Activated T-cell treated with anti-CD3 and anti-CD28 coated beads, Interleukin-2, amount 50 U/mL, for 72 hours (primary cell): ENCODE measurements at regions not wholly inside any gene's neighbourhood (a gene's known extent, or its start where the extent isn't known, plus 50 kb on each side); places are given as distances from the start of the nearest gene placed in this dataset.

Source experiments
- ATAC-seq, 2 donors: fragments of 150-1000 bp; cut with Tn5 transposase; replicated peaks in 1 of 2; 2 replicates each; pipeline ENCODE4 v1.10.0; 2021; ENCODE audit warnings: moderate library complexity in 2 of 2, mild to moderate bottlenecking in 1 of 2
- DNase-seq, 2 donors: peaks; one replicate each; pipeline ENCODE4 v3.0.0; 2021 to 2022; ENCODE audit warnings: mixed read lengths in 1 of 2
- H3K27ac Mint-ChIP-seq: one replicate; pipeline ENCODE4 v1.8.0; 2022; ENCODE audit warnings: mild to moderate bottlenecking, moderate library complexity, mixed read lengths
- H3K27me3 Mint-ChIP-seq: one replicate; pipeline ENCODE4 v1.8.0; 2022; ENCODE audit warnings: low read depth, mixed read lengths
- H3K36me3 Mint-ChIP-seq, 2 donors: one replicate each; pipeline ENCODE4 v1.8.0; 2022; ENCODE audit warnings: mixed read lengths in 2 of 2, mild to moderate bottlenecking in 1 of 2; ENCODE audit not compliant: insufficient read depth in 2 of 2
- H3K4me1 Mint-ChIP-seq: one replicate; pipeline ENCODE4 v1.8.0; 2022; ENCODE audit warnings: low read depth, mixed read lengths
- H3K4me3 Mint-ChIP-seq, 2 donors: one replicate each; pipeline ENCODE4 v1.8.0; 2022; ENCODE audit warnings: mild to moderate bottlenecking in 2 of 2, mixed read lengths in 2 of 2, moderate library complexity in 2 of 2
- H3K9me3 Mint-ChIP-seq, 2 donors: one replicate each; pipeline ENCODE4 v1.8.0; 2022; ENCODE audit warnings: mixed read lengths in 2 of 2

DNA sequence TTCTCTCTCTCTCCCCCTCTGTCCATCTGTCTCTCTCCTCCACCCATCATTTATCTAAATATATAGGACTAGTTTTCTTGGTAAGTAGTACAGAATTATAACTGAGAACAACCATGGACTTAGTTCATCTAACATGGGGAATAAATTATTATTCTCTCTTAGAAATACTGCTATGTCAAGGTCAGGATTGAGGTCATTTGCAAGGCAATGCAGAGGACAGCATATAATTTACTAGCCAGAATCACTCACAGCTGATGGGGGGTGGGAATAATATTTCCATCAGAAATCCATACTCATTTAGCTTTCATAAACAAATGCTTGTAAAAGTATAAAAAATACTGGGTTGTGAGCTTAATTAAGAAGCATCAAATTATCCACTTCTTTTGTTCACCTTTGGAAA, 553.9 kb upstream of the POU3F2 start:
- H3K4me3 Mint-ChIP-seq = no peak overlapping the region
- no peaks in the 10 kb centered on the region for H3K36me3 Mint-ChIP-seq
- H3K4me1 Mint-ChIP-seq = no peaks in the 10 kb centered on the region
- no peak overlapping the region for H3K27ac Mint-ChIP-seq
- DNase-seq = no peak
- H3K9me3 Mint-ChIP-seq = no peaks in the 10 kb centered on the region
- no peaks in the 10 kb centered on the region for H3K27me3 Mint-ChIP-seq
- no peak for ATAC-seq

DNA sequence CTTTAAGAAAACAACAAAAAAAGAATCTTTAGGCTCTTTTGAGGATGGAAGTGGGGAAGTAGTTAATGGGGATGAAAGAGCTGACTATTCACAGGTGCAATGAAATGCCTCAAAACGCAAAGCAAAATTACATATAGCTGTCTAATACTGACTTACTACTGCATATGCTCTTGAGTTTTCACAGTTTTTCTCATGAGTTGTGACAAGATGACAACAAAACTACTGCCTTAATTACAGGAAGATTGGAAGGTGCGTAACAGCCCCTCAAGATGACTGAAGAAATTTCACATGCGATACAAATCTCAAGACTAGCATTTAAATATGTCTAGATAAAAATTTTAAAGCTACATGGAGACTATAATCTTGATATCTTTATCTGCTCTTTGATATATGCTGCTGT, 547.8 kb upstream of the POU3F2 start:
- ATAC-seq = no peak
- Mint-ChIP-seq H3K27ac (no peak overlapping the region), H3K27me3 (no peaks in the 10 kb centered on the region), H3K4me3 (no peak overlapping the region), H3K36me3 (no peaks in the 10 kb centered on the region), H3K4me1 (no peaks in the 10 kb centered on the region), H3K9me3 (peaks cover 0 to 2% of the 10 kb centered on the region in 2 donors)
- DNase-seq = no peak

DNA sequence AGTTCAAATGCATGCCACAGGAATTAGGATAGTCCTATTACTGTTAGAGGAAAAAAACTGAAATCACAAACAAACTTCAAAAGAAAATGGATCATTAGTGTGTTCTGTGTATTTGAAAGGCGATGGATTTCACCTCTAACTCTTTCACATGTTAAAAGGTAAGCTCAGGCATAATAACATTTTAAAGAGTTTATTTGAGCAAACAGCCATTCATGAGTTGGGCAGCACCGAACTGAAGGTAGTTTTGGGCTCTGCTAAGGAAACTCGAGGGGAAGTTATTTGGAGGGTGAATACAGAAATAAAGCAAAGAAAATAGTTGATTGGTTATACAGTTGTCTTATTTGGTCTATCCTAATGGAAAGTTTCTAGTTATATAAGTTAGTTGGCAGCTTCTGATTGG, 546.5 kb upstream of the POU3F2 start:
- ATAC-seq = no peak
- H3K27me3 Mint-ChIP-seq = no peaks in the 10 kb centered on the region
- no peak overlapping the region for H3K4me3 Mint-ChIP-seq

DNA sequence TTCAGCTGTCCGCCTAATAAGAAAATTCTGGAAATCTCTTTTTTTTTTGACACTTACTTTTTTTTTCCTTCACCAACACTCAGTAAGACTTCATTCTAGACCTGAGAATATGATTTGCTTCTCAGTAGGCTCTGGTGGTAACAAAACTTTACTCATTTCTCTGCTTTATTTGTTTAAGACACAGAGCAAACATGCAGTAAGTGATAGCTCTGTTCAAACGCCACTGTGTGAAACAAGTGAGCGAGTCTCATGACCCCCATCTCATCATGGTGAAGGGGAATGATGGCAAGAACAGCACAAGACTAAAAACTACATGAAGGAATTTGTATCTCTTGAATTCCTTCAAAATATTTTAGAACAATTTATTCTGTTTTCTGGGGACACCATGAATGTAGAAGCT, 541.6 kb upstream of the POU3F2 start:
- H3K36me3 Mint-ChIP-seq = no peaks in the 10 kb centered on the region
- H3K27ac Mint-ChIP-seq = no peak overlapping the region
- H3K4me3 Mint-ChIP-seq = no peak overlapping the region
- no peaks in the 10 kb centered on the region for H3K27me3 Mint-ChIP-seq
- H3K4me1 Mint-ChIP-seq = no peaks in the 10 kb centered on the region
- no peak for DNase-seq
- ATAC-seq = no peak
- H3K9me3 Mint-ChIP-seq = no peaks in the 10 kb centered on the region

More for the DNA sequence above, 546.5 kb upstream of the POU3F2 start:
- Mint-ChIP-seq H3K36me3 (no peaks in the 10 kb centered on the region), H3K4me1 (no peaks in the 10 kb centered on the region), H3K27ac (no peak overlapping the region), H3K9me3 (peaks cover 0 to 2% of the 10 kb centered on the region in 2 donors)
- no peak for DNase-seq

DNA sequence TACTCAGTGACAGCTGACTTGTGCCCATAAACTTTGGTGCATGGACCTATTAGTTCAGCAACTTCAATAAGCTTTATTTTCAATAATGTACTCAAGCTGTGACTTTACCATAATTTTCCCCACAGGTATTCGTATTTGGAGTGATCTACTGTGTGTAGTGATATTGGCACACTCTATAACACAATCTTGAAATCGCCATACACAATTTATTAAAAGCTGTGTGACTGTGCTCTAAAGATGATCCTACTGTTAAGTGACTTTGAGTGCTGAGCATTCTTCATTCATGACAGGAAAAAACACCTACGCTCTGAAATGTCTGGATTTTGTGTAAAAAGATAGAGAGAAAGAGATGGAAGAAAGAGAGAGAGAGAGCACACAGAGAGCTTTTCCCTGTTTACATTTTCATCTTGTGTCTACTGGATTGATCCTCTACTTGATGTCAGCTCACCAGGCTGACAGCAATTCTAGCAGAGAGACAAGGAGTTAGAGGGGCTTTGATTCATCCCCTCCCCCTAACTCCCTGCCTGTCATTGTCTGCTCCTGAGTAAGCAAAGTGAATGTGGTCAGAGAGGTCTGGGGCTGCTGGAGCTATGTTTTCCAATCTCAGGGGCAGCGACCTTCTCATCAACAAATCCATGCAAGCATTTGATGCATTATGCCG, 538.7 kb upstream of the POU3F2 start:
- Mint-ChIP-seq H3K27ac (no peak overlapping the region), H3K9me3 (peaks cover 0 to 1% of the 10 kb centered on the region in 2 donors), H3K4me3 (no peak overlapping the region), H3K27me3 (no peaks in the 10 kb centered on the region), H3K36me3 (no peaks in the 10 kb centered on the region), H3K4me1 (no peaks in the 10 kb centered on the region)
- DNase-seq = no peak
- ATAC-seq = no peak

DNA sequence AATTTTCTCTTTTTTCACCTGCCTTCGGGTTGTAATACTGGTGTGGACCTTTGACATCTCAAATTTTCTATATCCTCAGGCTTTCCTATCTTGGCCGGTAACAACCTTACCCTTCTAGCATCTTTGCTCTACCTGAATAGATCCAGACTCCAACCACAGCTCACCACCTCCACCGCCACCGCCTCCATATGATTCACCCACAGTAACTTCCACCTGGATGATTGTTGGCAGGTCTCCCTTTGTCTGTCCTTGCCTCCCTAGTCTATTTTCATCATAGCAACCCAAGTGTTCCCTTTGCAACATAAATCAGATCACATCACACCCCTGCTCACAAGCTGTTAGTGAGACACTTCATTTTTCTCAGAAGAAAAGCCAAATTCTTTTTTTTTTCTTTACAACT, 525.8 kb upstream of the POU3F2 start:
- no peak overlapping the region for H3K4me3 Mint-ChIP-seq
- no peak overlapping the region for H3K27ac Mint-ChIP-seq

DNA sequence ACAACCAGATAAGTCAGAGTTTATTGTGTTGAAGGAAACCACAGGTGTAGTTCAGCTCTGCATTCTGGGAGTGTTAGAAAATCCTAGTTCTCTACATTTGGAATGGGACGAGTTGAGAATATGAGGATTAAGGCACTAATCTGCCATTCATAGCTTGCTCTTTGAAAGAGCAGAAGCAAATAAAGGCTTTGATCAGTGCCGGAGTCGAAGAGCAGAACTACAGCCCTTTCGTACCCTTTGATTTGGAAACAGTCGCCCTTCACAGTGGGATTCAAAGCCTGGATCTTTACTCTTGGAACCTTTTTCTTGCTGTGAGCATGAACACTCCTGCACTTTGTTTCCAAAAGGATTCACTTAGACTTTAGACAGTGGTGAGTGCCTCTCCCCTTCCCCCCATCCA, 523.9 kb upstream of the POU3F2 start:
- peaks cover 0 to 5% of the 10 kb centered on the region in 2 donors for H3K9me3 Mint-ChIP-seq
- no peaks in the 10 kb centered on the region for H3K36me3 Mint-ChIP-seq
- DNase-seq (no peak), ATAC-seq (no peak)
- H3K27ac Mint-ChIP-seq = no peak overlapping the region
- H3K27me3 Mint-ChIP-seq = no peaks in the 10 kb centered on the region
- H3K4me3 Mint-ChIP-seq = no peak overlapping the region
- H3K4me1 Mint-ChIP-seq = no peaks in the 10 kb centered on the region

More for the DNA sequence above, 525.8 kb upstream of the POU3F2 start:
- no peak for DNase-seq
- Mint-ChIP-seq H3K4me1 (no peaks in the 10 kb centered on the region), H3K36me3 (no peaks in the 10 kb centered on the region), H3K27me3 (no peaks in the 10 kb centered on the region), H3K9me3 (peaks cover 2 to 7% of the 10 kb centered on the region in 2 donors)
- ATAC-seq = no peak

DNA sequence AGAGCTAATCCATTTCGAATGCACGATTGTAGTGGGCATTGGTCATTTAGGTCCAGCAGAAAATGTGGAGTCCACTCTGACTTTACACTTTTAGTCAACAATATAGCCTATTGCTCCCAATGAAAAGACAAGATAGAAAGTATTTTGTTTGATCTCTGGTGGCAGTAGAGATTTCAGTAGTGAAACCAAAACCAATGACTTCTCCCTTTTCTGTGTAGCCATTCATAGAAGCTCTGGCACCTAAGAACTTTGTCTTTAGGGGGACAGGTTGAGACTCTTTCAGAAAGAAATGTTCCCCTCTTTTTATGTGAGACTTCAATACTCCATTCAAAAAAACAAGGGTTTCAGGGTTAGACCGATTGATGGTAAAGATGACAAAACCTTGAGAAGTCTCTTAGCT, 510.8 kb upstream of the POU3F2 start:
- DNase-seq (no peak), ATAC-seq (no peak)
- no peaks in the 10 kb centered on the region for H3K36me3 Mint-ChIP-seq
- no peaks in the 10 kb centered on the region for H3K4me1 Mint-ChIP-seq
- H3K4me3 Mint-ChIP-seq = no peak overlapping the region
- no peak overlapping the region for H3K27ac Mint-ChIP-seq
- H3K27me3 Mint-ChIP-seq = no peaks in the 10 kb centered on the region
- peaks cover 3 to 14% of the 10 kb centered on the region in 2 donors for H3K9me3 Mint-ChIP-seq

DNA sequence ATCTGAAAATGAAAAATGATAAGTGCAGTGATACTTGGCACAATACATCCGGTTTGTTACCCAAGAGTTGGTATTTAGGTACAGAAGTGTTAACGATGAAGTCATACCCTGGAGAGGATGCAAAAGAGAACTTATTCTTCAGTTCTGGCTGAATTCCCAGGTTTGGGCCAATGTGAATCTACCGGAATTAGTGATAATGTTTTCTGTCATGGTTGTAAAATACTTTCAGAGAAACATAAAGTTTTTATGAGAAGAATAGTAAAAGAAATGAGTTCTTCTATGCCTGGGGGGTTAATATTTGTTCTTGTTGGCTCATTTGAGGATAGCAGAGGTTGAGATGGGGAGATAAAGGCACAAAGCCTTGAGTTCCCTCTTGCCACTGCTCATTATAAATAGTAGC, 509.9 kb upstream of the POU3F2 start:
- Mint-ChIP-seq H3K27me3 (no peaks in the 10 kb centered on the region), H3K27ac (no peak overlapping the region), H3K9me3 (peaks cover 3 to 14% of the 10 kb centered on the region in 2 donors), H3K36me3 (no peaks in the 10 kb centered on the region), H3K4me3 (no peak overlapping the region), H3K4me1 (no peaks in the 10 kb centered on the region)
- DNase-seq (no peak), ATAC-seq (no peak)

DNA sequence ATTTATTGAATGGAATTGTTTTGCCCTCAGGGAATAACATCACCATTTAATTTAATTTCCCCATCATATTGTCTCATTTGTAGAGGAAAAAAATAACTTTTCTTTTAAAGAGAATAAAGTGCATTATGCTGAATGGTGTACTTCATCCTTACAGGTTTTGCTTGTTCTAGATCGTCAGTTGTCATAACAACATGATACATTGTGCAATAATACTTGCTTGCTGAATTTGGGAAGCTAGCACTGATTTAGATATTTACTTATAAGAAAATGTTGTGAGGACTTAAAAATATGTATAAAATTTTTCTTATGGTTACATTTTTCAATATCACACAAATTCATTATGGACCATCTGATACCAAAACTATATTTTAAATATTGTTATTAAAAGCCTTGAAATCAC, 509.0 kb upstream of the POU3F2 start:
- H3K4me3 Mint-ChIP-seq = no peak overlapping the region
- no peaks in the 10 kb centered on the region for H3K36me3 Mint-ChIP-seq

DNA sequence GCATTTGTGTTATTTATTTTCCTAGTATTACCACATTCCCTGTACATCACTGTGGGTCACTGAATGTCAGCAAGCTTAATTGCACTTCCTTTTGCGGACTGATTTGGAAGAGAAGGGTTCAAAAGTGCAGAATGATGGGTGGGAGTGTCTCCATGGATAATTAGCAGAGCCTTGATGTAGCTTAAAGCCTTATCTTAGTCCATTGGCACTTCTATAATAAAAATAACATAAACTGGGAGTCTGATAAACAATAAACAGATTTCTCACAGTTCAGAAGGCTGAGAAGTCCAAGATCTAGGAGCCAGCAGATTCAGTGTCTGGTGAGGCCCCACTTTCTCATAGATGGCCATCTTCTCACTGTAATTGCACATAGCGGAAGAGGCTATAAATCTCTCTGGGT, 501.1 kb upstream of the POU3F2 start:
- no peak for DNase-seq
- Mint-ChIP-seq H3K27me3 (no peaks in the 10 kb centered on the region), H3K4me1 (no peaks in the 10 kb centered on the region), H3K9me3 (peaks cover 2 to 3% of the 10 kb centered on the region in 2 donors), H3K4me3 (no peak overlapping the region), H3K36me3 (no peaks in the 10 kb centered on the region), H3K27ac (no peak overlapping the region)
- no peak for ATAC-seq

More for the DNA sequence above, 509.0 kb upstream of the POU3F2 start:
- Mint-ChIP-seq H3K4me1 (no peaks in the 10 kb centered on the region), H3K9me3 (peaks cover 3 to 12% of the 10 kb centered on the region in 2 donors), H3K27me3 (no peaks in the 10 kb centered on the region), H3K27ac (no peak overlapping the region)
- ATAC-seq (no peak), DNase-seq (no peak)

DNA sequence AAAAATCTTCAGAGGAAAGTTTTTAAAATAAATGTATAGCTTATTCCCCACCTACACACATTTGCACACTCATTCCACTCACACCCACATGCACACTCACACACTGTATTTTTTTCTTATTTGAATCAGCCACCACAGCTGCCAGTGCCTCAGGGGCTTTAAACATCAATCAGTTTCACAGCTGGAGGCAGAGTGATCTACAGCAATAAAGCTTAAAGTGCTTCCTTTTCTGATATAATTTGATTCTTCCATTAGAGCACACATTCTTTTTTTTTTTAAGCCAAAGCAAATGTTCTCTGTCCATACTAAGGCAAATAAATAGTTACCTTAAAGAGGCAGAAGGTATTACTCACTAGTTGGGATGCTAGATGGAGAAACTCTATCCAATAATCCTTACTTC, 498.8 kb upstream of the POU3F2 start:
- no peaks in the 10 kb centered on the region for H3K4me1 Mint-ChIP-seq
- no peak for ATAC-seq
- no peak overlapping the region for H3K27ac Mint-ChIP-seq
- no peak for DNase-seq
- no peaks in the 10 kb centered on the region for H3K27me3 Mint-ChIP-seq
- no peaks in the 10 kb centered on the region for H3K36me3 Mint-ChIP-seq
- H3K4me3 Mint-ChIP-seq = no peak overlapping the region
- peaks cover 0 to 1% of the 10 kb centered on the region in 2 donors for H3K9me3 Mint-ChIP-seq

DNA sequence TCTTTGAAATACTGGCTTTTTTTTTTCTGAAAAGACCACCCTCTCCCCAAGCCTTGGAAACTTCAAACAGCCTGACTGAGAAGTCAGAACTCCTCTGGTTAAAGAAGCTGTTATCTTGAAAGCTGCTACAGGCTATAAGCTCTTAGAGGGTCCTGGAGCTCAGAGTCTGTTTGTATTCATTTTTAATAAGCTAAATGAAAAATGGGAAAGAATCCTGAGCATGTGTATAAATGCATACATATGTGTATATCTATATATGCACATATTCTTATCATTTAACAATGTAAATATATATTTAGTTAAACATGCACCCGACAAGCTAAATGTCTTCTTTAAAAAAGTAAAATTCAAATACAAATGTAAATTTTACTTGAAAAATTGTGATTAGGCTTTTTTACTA, 494.9 kb upstream of the POU3F2 start:
- Mint-ChIP-seq H3K4me1 (no peaks in the 10 kb centered on the region), H3K4me3 (no peak overlapping the region), H3K27ac (no peak overlapping the region), H3K36me3 (no peaks in the 10 kb centered on the region), H3K9me3 (no peaks in the 10 kb centered on the region), H3K27me3 (no peaks in the 10 kb centered on the region)
- ATAC-seq = no peak
- DNase-seq = no peak

DNA sequence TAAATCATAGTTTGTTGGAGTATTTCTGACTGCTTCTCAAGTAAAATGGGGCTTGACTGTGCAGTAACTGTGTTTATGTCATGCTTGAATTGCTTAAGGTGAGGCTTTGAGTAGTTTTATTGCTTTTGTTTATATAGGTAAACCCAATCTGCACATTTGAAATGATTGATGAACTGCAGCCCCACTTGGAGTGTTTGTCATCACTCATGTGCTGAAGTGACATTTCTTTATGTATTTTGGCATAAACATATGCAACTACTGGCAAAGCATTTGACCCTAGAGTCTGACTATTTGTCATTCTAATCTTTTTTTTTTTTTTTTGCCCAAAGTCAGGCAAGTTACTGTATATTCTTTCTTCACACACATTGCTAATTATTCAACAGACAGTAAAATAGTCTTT, 491.4 kb upstream of the POU3F2 start:
- H3K27me3 Mint-ChIP-seq = no peaks in the 10 kb centered on the region
- ATAC-seq = no peak
- DNase-seq = no peak
- no peak overlapping the region for H3K27ac Mint-ChIP-seq
- no peak overlapping the region for H3K4me3 Mint-ChIP-seq
- H3K9me3 Mint-ChIP-seq = peaks cover 0 to under 1% of the 10 kb centered on the region in 2 donors
- H3K4me1 Mint-ChIP-seq = no peaks in the 10 kb centered on the region
- H3K36me3 Mint-ChIP-seq = no peaks in the 10 kb centered on the region
